GM12878 (cell line): ENCODE measurements at regions not wholly inside any gene's neighbourhood (a gene's known extent, or its start where the extent isn't known, plus 50 kb on each side); places are given as distances from the start of the nearest gene placed in this dataset.

Source experiments
- CREM ChIP-seq: IDR thresholded peaks from 2 replicates; pipeline ENCODE4 v1.6.1; 2014; ENCODE audit warnings: antibody characterized with exemption, low read depth
- EP300 ChIP-seq, 2 experiments: fragments of 150-350 bp in 1 of 2; IDR thresholded peaks; 2 replicates each; pipeline ENCODE4 v1.6.1; 2011 to 2012; ENCODE audit warnings: low read depth in 2 of 2, low read length in 2 of 2, borderline replicate concordance in 1 of 2, improper control_type of control experiment in 1 of 2, inconsistent platforms in 1 of 2; ENCODE audit not compliant: control insufficient read depth in 1 of 2
- FOXM1 ChIP-seq: IDR thresholded peaks from 2 replicates; pipeline ENCODE4 v1.6.1; 2012; ENCODE audit warnings: low read depth, mild to moderate bottlenecking, inconsistent platforms, low read length, moderate library complexity
- HDGF ChIP-seq: fragments of 450-650 bp; IDR thresholded peaks from 2 replicates; pipeline ENCODE4 v1.6.1; 2016; ENCODE audit warnings: antibody characterized with exemption
- NR2C2 ChIP-seq: IDR thresholded peaks from 2 replicates; pipeline ENCODE4 v1.6.1; 2011; ENCODE audit warnings: borderline replicate concordance, low read depth; ENCODE audit not compliant: control insufficient read depth, insufficient read length
- POLR2AphosphoS5 ChIP-seq: IDR thresholded peaks from 2 replicates; pipeline ENCODE4 v1.6.1; 2011; ENCODE audit warnings: mild to moderate bottlenecking, low read length, inconsistent platforms
- RAD21 ChIP-seq: IDR thresholded peaks from 2 replicates; pipeline ENCODE4 v1.6.1; 2011; ENCODE audit warnings: mild to moderate bottlenecking, low read depth, low read length, moderate library complexity; ENCODE audit not compliant: insufficient read depth
- SUZ12 ChIP-seq: fragments of 200-600 bp; sonication (generic); IDR thresholded peaks from one replicate; pipeline ENCODE4 v1.6.1; 2018; ENCODE audit warnings: antibody characterized with exemption, mild to moderate bottlenecking; ENCODE audit not compliant: unreplicated experiment
- ZNF274 ChIP-seq: IDR thresholded peaks from one replicate; pipeline ENCODE4 v1.8.0; 2011; ENCODE audit not compliant: insufficient read length, insufficient read depth
- TF ChIP-seq, protein P1 (sequence below): IDR thresholded peaks from 2 replicates; pipeline ENCODE4 v1.6.1; 2012; ENCODE audit warnings: low read depth, low read length, improper control_type of control experiment
- TF ChIP-seq, protein P2 (sequence below), 3 experiments: IDR thresholded peaks in 2 of 3; conservative IDR thresholded peaks in 1 of 3; 2 replicates each; pipeline ENCODE4 v1.5.1; 2011; ENCODE audit warnings: low read depth in 3 of 3, low read length in 3 of 3, mild to moderate bottlenecking in 3 of 3, control low read depth in 2 of 3, moderate library complexity in 2 of 3, inconsistent platforms in 1 of 3, mixed read lengths in 1 of 3; ENCODE audit not compliant: control insufficient read depth in 2 of 3, insufficient read depth in 1 of 3; ENCODE audit errors: extremely low read depth in 1 of 3

DNA sequence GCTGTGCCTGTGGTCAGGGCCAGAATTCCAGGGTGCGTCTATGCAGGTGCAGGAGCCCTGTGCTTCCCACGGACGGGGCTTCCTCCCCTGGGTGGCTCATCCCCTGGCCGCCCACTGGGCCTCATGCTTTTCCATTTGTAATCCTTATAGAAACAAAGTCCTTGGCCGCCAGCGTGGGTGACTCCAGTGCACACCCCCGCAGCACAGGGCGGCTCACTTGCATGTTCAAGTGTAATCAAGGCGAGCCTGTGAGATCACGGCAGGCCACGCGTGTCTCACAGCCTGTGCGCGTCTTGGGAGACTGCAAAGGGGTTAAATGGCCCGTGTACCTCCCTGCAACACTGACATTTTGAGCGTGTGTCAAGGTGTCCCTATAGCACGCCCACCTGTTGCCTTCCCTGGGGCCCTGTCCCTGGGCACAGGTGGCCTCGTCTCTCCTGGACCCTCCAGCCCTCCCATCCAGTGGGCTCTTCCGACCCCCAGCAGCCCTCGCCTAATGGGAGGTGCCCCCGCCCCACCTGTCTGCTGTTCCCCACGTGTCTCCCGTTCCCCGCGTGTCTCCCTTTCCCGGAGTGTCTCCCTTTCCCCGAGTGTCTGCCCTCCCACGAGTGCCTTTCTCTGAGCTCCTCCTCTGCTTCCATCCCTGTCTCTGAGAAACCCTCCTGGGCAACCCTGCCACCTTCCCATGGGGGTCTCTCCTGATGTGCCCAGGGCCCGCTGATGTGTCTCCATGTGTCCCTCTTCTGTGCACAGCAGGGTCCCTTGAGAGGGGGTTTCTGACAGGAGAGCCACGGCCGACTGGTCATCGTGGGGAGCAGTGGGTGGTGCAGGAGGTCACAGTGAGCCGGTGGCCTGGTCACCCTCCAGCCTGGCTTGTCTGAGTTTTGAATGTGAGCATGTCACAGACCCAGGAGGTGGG is 1215.3 kb downstream of the BRD1 start:
- no peak for TF ChIP-seq NR2C2
- TF ChIP-seq POLR2AphosphoS5, result no peak
- no peak for TF ChIP-seq CREM
- TF ChIP-seq HDGF, result no peak
- TF ChIP-seq RAD21, result no peak
- TF ChIP-seq EP300 (IDR thresholded peaks at IDR 0.05; ENCODE audit: borderline replicate concordance in 1 of 2, control insufficient read depth in 1 of 2, low read depth in 2 of 2, low read length in 2 of 2), result no peak
- no peak for TF ChIP-seq FOXM1
- TF ChIP-seq, protein P1, sequence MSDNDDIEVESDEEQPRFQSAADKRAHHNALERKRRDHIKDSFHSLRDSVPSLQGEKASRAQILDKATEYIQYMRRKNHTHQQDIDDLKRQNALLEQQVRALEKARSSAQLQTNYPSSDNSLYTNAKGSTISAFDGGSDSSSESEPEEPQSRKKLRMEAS, result no peak
- no peak for TF ChIP-seq SUZ12
- TF ChIP-seq, protein P2, sequence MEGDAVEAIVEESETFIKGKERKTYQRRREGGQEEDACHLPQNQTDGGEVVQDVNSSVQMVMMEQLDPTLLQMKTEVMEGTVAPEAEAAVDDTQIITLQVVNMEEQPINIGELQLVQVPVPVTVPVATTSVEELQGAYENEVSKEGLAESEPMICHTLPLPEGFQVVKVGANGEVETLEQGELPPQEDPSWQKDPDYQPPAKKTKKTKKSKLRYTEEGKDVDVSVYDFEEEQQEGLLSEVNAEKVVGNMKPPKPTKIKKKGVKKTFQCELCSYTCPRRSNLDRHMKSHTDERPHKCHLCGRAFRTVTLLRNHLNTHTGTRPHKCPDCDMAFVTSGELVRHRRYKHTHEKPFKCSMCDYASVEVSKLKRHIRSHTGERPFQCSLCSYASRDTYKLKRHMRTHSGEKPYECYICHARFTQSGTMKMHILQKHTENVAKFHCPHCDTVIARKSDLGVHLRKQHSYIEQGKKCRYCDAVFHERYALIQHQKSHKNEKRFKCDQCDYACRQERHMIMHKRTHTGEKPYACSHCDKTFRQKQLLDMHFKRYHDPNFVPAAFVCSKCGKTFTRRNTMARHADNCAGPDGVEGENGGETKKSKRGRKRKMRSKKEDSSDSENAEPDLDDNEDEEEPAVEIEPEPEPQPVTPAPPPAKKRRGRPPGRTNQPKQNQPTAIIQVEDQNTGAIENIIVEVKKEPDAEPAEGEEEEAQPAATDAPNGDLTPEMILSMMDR (IDR thresholded peaks at IDR 0.05 in 2 of 3, conservative IDR thresholded peaks at IDR 0.05 in 1 of 3; ENCODE audit: control insufficient read depth in 2 of 3, extremely low read depth in 1 of 3, insufficient read depth in 1 of 3, low read depth in 3 of 3, low read length in 3 of 3), result no peak
- no peak for TF ChIP-seq ZNF274
